HEK293 (cell line): ENCODE measurements at regions not wholly inside any gene's neighbourhood (a gene's known extent, or its start where the extent isn't known, plus 50 kb on each side); places are given as distances from the start of the nearest gene placed in this dataset.

Experiments used
- CTCF ChIA-PET: fragments of 350-600 bp; formaldehyde crosslinking; extraction: SDS; loops from one replicate; lab custom pipeline; 2021; ENCODE audit warnings: antibody characterized with exemption; lab: Yijun Ruan, JAX
- POLR2A ChIA-PET: fragments of 300-600 bp; formaldehyde crosslinking; extraction: SDS; loops from one replicate; lab custom pipeline; 2020; ENCODE audit warnings: antibody characterized with exemption, inconsistent platforms; lab: Yijun Ruan, JAX
- H3K27ac ChIP-seq: fragments of 200-500 bp; sonication (Bioruptor generic); 2 replicates; pipeline ENCODE4 v1.5.1; 2014; ENCODE audit warnings: low read depth, low read length, control low read depth, inconsistent platforms; ENCODE audit errors: extremely low read depth
- H3K36me3 ChIP-seq, 2 experiments: fragments of 200-500 bp in 1 of 2; sonication (Bioruptor generic) in 1 of 2; 1 replicate in 1 of 2; 2 replicates in 1 of 2; pipeline ENCODE4 v1.5.1; 2014 to 2017; ENCODE audit warnings: inconsistent platforms in 2 of 2, low read length in 2 of 2; ENCODE audit not compliant: control insufficient read depth in 2 of 2, insufficient read depth in 1 of 2
- H3K4me1 ChIP-seq: fragments of 200-500 bp; sonication (Bioruptor generic); 2 replicates; pipeline ENCODE4 v1.5.1; 2014; ENCODE audit warnings: mild to moderate bottlenecking, low read length, inconsistent platforms; ENCODE audit not compliant: control insufficient read depth, insufficient read depth
- H3K4me3 ChIP-seq: 2 replicates; pipeline ENCODE4 v1.5.1; 2011; ENCODE audit warnings: low read depth, mild to moderate bottlenecking, control low read depth, low read length, moderate library complexity
- H3K9me3 ChIP-seq: fragments of 200-500 bp; sonication (Bioruptor generic); 2 replicates; pipeline ENCODE4 v1.5.1; 2014; ENCODE audit warnings: low read depth, low read length, inconsistent platforms; ENCODE audit not compliant: control insufficient read depth, insufficient read depth
- INSM2 ChIP-seq: fragments of 450-650 bp; formaldehyde crosslinking; IDR thresholded peaks from 2 replicates; pipeline ENCODE4 v1.5.1; 2016; ENCODE audit warnings: missing biosample characterization, missing genetic modification characterization
- ZBTB7A ChIP-seq: fragments of 450-650 bp; formaldehyde crosslinking; IDR thresholded peaks from 2 replicates; pipeline ENCODE4 v1.5.1; 2016; ENCODE audit warnings: low read depth, missing biosample characterization, missing genetic modification characterization
- ZNF121 ChIP-seq: fragments of 450-650 bp; formaldehyde crosslinking; IDR thresholded peaks from 2 replicates; pipeline ENCODE4 v1.5.1; 2016; ENCODE audit warnings: missing biosample characterization, missing genetic modification characterization
- ZNF157 ChIP-seq: fragments of 450-650 bp; formaldehyde crosslinking; IDR thresholded peaks from 2 replicates; pipeline ENCODE4 v1.5.1; 2016; ENCODE audit warnings: missing biosample characterization, missing genetic modification characterization
- ZNF174 ChIP-seq: fragments of 450-650 bp; formaldehyde crosslinking; IDR thresholded peaks from 2 replicates; pipeline ENCODE4 v1.5.0; 2017; ENCODE audit warnings: missing biosample characterization, mild to moderate bottlenecking, missing genetic modification characterization
- ZNF239 ChIP-seq: fragments of 450-650 bp; formaldehyde crosslinking; IDR thresholded peaks from 2 replicates; pipeline ENCODE4 v1.5.1; 2016; ENCODE audit warnings: missing biosample characterization, missing genetic modification characterization
- ZNF501 ChIP-seq: fragments of 450-650 bp; formaldehyde crosslinking; IDR thresholded peaks from 2 replicates; pipeline ENCODE4 v1.5.1; 2016; ENCODE audit warnings: missing biosample characterization, missing genetic modification characterization
- ZNF639 ChIP-seq: fragments of 450-650 bp; formaldehyde crosslinking; IDR thresholded peaks from 2 replicates; pipeline ENCODE4 v1.5.1; 2016; ENCODE audit warnings: missing biosample characterization, missing genetic modification characterization
- ZNF664 ChIP-seq: fragments of 450-650 bp; formaldehyde crosslinking; IDR thresholded peaks from 2 replicates; pipeline ENCODE4 v1.5.1; 2016; ENCODE audit warnings: missing biosample characterization, missing genetic modification characterization
- ZNF707 ChIP-seq: fragments of 450-650 bp; formaldehyde crosslinking; IDR thresholded peaks from 2 replicates; pipeline ENCODE4 v1.5.1; 2016; ENCODE audit warnings: missing biosample characterization, missing genetic modification characterization
- ZNF792 ChIP-seq: fragments of 450-650 bp; formaldehyde crosslinking; IDR thresholded peaks from 2 replicates; pipeline ENCODE4 v1.5.1; 2016; ENCODE audit warnings: missing biosample characterization, missing genetic modification characterization
- ZNF830 ChIP-seq: fragments of 450-650 bp; IDR thresholded peaks from 2 replicates; pipeline ENCODE4 v1.5.0; 2018; ENCODE audit warnings: missing biosample characterization, missing genetic modification characterization, low read depth, mild to moderate bottlenecking, moderate library complexity
- ZSCAN18 ChIP-seq: fragments of 450-650 bp; formaldehyde crosslinking; IDR thresholded peaks from 2 replicates; pipeline ENCODE4 v1.5.1; 2016; ENCODE audit warnings: missing biosample characterization, missing genetic modification characterization
- TF ChIP-seq, protein P1 (sequence below): fragments of 450-650 bp; formaldehyde crosslinking; IDR thresholded peaks from 2 replicates; pipeline ENCODE4 v1.5.1; 2016; ENCODE audit warnings: missing biosample characterization, missing genetic modification characterization
- TF ChIP-seq, protein P2 (sequence below): fragments of 450-650 bp; formaldehyde crosslinking; IDR thresholded peaks from 2 replicates; pipeline ENCODE4 v1.5.1; 2016; ENCODE audit warnings: missing biosample characterization, missing genetic modification characterization
- TF ChIP-seq, protein P3 (sequence below): fragments of 450-650 bp; formaldehyde crosslinking; IDR thresholded peaks from 2 replicates; pipeline ENCODE4 v1.5.1; 2016; ENCODE audit warnings: missing biosample characterization, missing genetic modification characterization
- TF ChIP-seq, protein P4 (sequence below): fragments of 450-650 bp; formaldehyde crosslinking; IDR thresholded peaks from 2 replicates; pipeline ENCODE4 v1.5.1; 2017; ENCODE audit warnings: missing biosample characterization, missing genetic modification characterization
- TF ChIP-seq, protein P5 (sequence below): fragments of 450-650 bp; IDR thresholded peaks from 2 replicates; pipeline ENCODE4 v1.5.1; 2018; ENCODE audit warnings: missing biosample characterization, mild to moderate bottlenecking, missing genetic modification characterization

DNA sequence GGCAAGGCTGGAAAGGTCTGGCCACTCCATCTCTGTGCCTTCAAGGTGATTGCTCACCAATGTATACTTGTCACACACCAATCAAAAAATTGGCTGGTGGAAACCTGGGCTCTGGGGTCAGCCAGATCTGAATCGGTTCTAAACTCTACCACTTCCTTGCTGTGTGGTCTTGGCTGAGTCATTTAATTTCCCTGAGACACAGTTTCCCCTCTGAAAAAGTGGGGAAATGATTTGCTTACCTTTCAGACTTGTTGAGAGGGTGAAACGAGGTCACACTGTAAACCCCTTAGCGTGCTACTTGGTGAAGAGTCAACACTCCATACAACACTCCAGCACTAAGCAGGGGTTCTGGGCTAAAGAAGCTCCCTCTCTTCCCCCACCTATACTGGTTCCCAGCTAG, 252.3 kb upstream of the ZIC3 start:
- TF ChIP-seq ZNF792 (tag by site-specific recombination) (no peak), ZNF639 (tag by site-specific recombination) (no peak), ZNF501 (tag by site-specific recombination) (no peak), ZBTB7A (tag by site-specific recombination) (no peak)
- TF ChIP-seq, protein P1, sequence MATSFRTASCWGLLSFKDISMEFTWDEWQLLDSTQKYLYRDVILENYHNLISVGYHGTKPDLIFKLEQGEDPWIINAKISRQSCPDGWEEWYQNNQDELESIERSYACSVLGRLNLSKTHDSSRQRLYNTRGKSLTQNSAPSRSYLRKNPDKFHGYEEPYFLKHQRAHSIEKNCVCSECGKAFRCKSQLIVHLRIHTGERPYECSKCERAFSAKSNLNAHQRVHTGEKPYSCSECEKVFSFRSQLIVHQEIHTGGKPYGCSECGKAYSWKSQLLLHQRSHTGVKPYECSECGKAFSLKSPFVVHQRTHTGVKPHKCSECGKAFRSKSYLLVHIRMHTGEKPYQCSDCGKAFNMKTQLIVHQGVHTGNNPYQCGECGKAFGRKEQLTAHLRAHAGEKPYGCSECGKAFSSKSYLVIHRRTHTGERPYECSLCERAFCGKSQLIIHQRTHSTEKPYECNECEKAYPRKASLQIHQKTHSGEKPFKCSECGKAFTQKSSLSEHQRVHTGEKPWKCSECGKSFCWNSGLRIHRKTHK (tag by site-specific recombination) = no peak
- TF ChIP-seq, protein P2, sequence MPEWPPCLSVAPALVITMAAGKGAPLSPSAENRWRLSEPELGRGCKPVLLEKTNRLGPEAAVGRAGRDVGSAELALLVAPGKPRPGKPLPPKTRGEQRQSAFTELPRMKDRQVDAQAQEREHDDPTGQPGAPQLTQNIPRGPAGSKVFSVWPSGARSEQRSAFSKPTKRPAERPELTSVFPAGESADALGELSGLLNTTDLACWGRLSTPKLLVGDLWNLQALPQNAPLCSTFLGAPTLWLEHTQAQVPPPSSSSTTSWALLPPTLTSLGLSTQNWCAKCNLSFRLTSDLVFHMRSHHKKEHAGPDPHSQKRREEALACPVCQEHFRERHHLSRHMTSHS (tag by site-specific recombination) = no peak
- TF ChIP-seq, all 188 proteins: peak for 0
- Histone ChIP-seq H3K4me1 (no peaks in the 10 kb centered on the region), H3K36me3 (no peaks in the 10 kb centered on the region), H3K4me3 (no peak overlapping the region), H3K27ac (no peak overlapping the region), H3K9me3 (no peaks in the 10 kb centered on the region; the same call in 1 of the 2 replicates)
- CTCF ChIA-PET = no interaction called here
- POLR2A ChIA-PET = no interaction called here

DNA sequence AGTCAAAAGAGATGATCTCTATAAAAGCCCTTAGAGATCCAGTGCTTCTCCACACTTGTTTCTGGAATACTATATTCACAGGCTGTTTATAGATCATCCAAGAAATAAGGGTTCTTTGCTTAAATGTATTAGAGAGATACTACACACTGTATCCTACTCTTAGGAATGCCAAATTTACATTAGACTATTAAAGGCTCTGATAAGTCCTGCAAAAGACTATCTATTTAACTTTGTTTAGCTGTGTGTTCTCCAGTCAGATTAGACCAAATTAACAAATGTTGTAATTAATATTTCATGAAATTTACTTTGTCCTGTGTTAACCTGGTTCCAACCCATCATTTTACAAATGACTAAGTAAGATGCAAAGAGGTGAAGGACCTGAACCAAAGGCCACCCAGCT, 260.5 kb upstream of the ZIC3 start:
- no peaks in the 10 kb centered on the region for H3K4me1 ChIP-seq
- CTCF ChIA-PET = no interaction called here
- no peaks in the 10 kb centered on the region for H3K36me3 ChIP-seq
- H3K4me3 ChIP-seq = no peak overlapping the region
- H3K9me3 ChIP-seq = no peaks in the 10 kb centered on the region; the same call in 1 of the 2 replicates
- no peak for TF ChIP-seq INSM2 (tag by site-specific recombination)
- TF ChIP-seq, protein P3, sequence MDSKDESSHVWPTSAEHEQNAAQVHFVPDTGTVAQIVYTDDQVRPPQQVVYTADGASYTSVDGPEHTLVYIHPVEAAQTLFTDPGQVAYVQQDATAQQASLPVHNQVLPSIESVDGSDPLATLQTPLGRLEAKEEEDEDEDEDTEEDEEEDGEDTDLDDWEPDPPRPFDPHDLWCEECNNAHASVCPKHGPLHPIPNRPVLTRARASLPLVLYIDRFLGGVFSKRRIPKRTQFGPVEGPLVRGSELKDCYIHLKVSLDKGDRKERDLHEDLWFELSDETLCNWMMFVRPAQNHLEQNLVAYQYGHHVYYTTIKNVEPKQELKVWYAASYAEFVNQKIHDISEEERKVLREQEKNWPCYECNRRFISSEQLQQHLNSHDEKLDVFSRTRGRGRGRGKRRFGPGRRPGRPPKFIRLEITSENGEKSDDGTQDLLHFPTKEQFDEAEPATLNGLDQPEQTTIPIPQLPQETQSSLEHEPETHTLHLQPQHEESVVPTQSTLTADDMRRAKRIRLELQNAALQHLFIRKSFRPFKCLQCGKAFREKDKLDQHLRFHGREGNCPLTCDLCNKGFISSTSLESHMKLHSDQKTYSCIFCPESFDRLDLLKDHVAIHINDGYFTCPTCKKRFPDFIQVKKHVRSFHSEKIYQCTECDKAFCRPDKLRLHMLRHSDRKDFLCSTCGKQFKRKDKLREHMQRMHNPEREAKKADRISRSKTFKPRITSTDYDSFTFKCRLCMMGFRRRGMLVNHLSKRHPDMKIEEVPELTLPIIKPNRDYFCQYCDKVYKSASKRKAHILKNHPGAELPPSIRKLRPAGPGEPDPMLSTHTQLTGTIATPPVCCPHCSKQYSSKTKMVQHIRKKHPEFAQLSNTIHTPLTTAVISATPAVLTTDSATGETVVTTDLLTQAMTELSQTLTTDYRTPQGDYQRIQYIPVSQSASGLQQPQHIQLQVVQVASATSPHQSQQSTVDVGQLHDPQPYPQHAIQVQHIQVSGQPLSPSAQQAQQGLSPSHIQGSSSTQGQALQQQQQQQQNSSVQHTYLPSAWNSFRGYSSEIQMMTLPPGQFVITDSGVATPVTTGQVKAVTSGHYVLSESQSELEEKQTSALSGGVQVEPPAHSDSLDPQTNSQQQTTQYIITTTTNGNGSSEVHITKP = no peak
- peak; percentile 86; the same call in 1 of the 2 replicates for TF ChIP-seq ZNF239 (tag by site-specific recombination)
- no peak for TF ChIP-seq ZNF157 (tag by site-specific recombination)
- TF ChIP-seq, all 188 proteins: peak for 1
- H3K27ac ChIP-seq = no peak overlapping the region
- POLR2A ChIA-PET = no interaction called here

GRCh38 chrX:137297167-137297566, 263.4 kb upstream of the GPR101 start:
- POLR2A ChIA-PET = no interaction called here
- CTCF ChIA-PET = no interaction called here
- Histone ChIP-seq H3K4me3 (no peak overlapping the region), H3K4me1 (no peaks in the 10 kb centered on the region), H3K27ac (no peak overlapping the region), H3K36me3 (no peaks in the 10 kb centered on the region), H3K9me3 (no peaks in the 10 kb centered on the region)
- no peak for TF ChIP-seq ZNF707 (tag by site-specific recombination)
- no peak for TF ChIP-seq ZNF121 (tag by site-specific recombination)
- no peak for TF ChIP-seq ZNF664
- TF ChIP-seq ZNF174 (tag by site-specific recombination) = no peak
- TF ChIP-seq, protein P4, sequence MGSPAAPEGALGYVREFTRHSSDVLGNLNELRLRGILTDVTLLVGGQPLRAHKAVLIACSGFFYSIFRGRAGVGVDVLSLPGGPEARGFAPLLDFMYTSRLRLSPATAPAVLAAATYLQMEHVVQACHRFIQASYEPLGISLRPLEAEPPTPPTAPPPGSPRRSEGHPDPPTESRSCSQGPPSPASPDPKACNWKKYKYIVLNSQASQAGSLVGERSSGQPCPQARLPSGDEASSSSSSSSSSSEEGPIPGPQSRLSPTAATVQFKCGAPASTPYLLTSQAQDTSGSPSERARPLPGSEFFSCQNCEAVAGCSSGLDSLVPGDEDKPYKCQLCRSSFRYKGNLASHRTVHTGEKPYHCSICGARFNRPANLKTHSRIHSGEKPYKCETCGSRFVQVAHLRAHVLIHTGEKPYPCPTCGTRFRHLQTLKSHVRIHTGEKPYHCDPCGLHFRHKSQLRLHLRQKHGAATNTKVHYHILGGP (tag by site-specific recombination) = no peak
- TF ChIP-seq, protein P5, sequence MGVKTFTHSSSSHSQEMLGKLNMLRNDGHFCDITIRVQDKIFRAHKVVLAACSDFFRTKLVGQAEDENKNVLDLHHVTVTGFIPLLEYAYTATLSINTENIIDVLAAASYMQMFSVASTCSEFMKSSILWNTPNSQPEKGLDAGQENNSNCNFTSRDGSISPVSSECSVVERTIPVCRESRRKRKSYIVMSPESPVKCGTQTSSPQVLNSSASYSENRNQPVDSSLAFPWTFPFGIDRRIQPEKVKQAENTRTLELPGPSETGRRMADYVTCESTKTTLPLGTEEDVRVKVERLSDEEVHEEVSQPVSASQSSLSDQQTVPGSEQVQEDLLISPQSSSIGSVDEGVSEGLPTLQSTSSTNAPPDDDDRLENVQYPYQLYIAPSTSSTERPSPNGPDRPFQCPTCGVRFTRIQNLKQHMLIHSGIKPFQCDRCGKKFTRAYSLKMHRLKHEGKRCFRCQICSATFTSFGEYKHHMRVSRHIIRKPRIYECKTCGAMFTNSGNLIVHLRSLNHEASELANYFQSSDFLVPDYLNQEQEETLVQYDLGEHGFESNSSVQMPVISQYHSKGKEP (tag by site-specific recombination) = no peak
- no peak for TF ChIP-seq ZNF830 (tag by site-specific recombination)
- no peak for TF ChIP-seq ZSCAN18 (tag by site-specific recombination)
